SK-N-MC (cell line): ENCODE measurements at regions not wholly inside any gene's neighbourhood (a gene's known extent, or its start where the extent isn't known, plus 50 kb on each side); places are given as distances from the start of the nearest gene placed in this dataset.

ENCODE experiments used
- EZH2 ChIP-seq: fragments of 200-600 bp; sonication (generic); IDR thresholded peaks from one replicate; pipeline ENCODE4 v1.6.1; 2017; ENCODE audit warnings: antibody characterized with exemption
- POLR2AphosphoS5 ChIP-seq: IDR thresholded peaks from 2 replicates; pipeline ENCODE4 v1.6.1; 2012; ENCODE audit warnings: mild to moderate bottlenecking, low read depth, low read length, borderline replicate concordance

- TF ChIP-seq POLR2AphosphoS5 (no peak), EZH2 (no peak)
Measured at GRCh38 chr2:51289045-51289444, 257.1 kb upstream of the NRXN1 start.
